GM04504 (cell line): ENCODE measurements at regions not wholly inside any gene's neighbourhood (a gene's known extent, or its start where the extent isn't known, plus 50 kb on each side); places are given as distances from the start of the nearest gene placed in this dataset.

ENCODE experiments used
- DNase-seq: peaks from one replicate; pipeline ENCODE4 v3.0.0-alpha.2; 2012; ENCODE audit warnings: low read depth

- no peak for DNase-seq
Measured at GRCh38 chr18:71743634-71744033, 800.5 kb downstream of the CBLN2 start.

GRCh38 chr18:71729611-71730010 is 814.5 kb downstream of the CBLN2 start:
- DNase-seq: no peak

DNA sequence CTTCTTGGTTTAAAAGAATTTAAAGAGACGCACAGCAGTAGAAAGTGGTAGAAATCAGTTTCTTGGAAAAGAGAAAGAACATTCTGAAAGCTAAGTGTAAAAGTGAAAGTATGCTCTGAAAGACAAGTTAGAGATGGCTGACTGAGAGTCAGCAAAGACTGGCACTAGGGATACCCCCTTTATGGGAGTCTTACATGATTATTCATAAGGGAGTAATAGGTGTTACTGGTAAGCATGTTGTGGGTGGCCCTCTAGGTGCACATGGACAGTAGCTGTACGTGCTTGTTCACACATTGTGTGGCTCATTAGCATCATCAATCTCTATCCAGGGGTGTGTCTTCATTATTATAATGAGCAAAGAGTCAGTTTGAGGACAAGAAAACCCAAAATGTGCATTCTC is 816.2 kb downstream of the CBLN2 start:
- DNase-seq: no peak

- DNase-seq: no peak
Measured at GRCh38 chr18:71725256-71725655, 818.9 kb downstream of the CBLN2 start.

- DNase-seq: no peak
Measured at GRCh38 chr18:71707985-71708500, 836.1 kb downstream of the CBLN2 start.

GRCh38 chr18:71707400-71707799 is 836.7 kb downstream of the CBLN2 start:
- DNase-seq: no peak

- DNase-seq: no peak
Measured at GRCh38 chr18:71689416-71690160, 854.6 kb downstream of the CBLN2 start.

- DNase-seq: no peak
Measured at GRCh38 chr18:71682591-71682990, 861.6 kb downstream of the CBLN2 start.

- no peak for DNase-seq
Measured at GRCh38 chr18:71678144-71678543, 866.0 kb downstream of the CBLN2 start.

DNA sequence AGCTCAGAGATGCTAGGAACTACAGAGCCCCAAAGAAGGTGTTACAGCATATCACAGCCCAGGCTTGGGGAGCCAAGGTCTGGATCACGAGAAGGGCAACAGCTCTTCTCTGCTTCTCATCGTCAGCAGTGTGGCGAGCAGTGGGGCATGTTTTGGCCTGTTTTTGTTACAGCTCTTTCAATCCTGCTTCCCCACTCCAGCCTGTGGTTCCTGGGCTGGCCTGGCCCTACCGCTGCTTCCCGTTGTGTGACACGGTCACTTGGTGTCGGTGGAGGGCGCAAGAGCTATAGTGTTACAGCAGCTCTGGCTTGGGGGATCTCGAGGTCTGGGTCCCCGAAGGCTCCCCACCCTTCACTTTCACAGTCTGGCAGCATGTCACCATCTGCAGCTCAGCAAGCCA is 870.2 kb downstream of the CBLN2 start:
- DNase-seq: no peak

DNA sequence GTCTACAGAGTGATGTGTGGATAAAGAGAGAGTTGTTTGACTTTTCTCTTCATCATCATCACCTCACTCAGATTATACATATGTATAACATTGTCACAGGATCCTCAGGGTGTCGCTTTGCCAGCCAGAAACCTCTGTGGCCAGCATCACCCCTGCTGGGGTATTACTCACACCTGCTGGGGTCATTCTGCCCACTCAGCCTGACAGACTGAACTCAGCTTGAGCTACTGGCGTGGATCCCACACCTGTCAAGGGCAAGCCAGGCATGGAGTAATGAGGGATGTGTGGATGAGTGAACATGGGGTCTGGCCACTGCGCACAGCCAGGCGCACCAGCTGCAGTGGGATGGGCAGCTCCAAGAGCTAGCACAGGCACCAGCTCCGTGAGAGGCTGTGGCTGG is 870.6 kb downstream of the CBLN2 start:
- DNase-seq: no peak

- no peak for DNase-seq
Measured at GRCh38 chr18:71666481-71666880, 877.7 kb downstream of the CBLN2 start.

DNA sequence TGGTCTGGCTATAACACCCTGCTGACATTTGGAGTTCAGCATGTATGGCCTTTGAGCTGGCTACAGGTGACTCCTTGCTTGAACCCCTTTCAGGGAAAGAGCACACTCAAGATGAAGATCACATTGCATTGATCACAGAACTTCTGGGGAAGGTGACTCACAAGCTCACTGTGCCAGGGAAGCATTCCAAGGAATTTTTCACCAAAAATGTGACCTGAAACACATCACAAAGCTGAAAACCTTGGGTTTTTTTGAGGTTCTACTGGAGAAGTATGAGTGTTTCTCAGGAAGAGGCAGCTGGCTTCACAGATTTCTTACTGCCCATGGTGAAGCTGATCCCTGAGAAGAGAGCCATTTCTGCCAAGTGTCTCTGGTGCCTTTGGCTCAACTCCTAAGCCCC is 879.0 kb downstream of the CBLN2 start:
- DNase-seq: no peak

GRCh38 chr18:71643822-71644221 is 900.3 kb downstream of the CBLN2 start:
- no peak for DNase-seq

- DNase-seq: no peak
Measured at GRCh38 chr18:71630696-71631095, 913.4 kb downstream of the CBLN2 start.

DNA sequence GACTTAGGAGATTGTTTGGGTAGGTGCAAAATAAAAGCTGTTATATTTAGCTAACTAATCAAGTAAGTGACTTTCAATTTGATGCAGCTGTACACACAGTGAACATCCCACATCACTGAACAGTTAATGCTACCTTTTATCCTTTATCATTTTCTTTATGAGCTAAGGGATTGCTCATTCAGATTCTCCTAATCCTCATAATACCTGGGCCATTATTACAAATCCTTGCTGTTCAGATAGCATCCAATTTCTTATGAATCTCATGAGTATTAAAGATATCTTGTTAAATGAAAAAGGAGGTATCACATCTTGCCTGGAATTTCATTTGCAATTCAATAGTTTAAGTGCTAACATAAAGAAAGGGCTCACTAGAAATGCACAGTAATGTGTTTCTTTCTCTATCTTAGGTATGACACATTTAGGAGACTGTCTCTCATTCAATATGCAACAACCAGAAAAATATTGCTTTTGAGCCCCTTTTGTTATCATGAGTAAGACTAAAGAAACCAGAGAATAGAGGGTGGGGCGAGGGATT is 918.5 kb downstream of the CBLN2 start:
- DNase-seq: no peak

- DNase-seq: no peak
Measured at GRCh38 chr18:71598374-71598773, 945.8 kb downstream of the CBLN2 start.

DNA sequence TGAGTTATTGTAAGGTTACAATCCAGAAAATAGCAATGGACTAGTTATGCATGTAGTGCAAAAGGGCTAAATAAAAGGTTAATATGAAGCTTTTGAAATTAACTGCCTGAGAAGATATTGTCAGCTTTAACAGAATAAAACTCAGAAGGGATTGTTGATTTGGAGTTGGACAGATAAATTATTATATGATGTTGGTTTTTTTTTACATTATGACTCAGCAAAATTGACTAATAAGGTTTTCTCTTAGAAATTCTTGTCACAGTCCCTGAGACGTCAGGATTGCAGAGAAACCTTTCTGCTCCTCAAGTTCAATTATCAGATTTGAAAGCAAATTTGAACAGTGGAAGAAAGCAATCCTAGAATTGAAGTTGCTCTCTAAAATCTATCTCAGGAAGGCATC is 946.9 kb downstream of the CBLN2 start:
- DNase-seq: no peak

GRCh38 chr18:71583252-71583651 is 960.9 kb downstream of the CBLN2 start:
- no peak for DNase-seq

GRCh38 chr18:71554686-71555085 is 989.5 kb downstream of the CBLN2 start:
- no peak for DNase-seq

- DNase-seq: no peak
Measured at GRCh38 chr18:71541643-71542042, 1002.5 kb downstream of the CBLN2 start.

- no peak for DNase-seq
Measured at GRCh38 chr18:71529703-71530303, 1014.3 kb downstream of the CBLN2 start.
